Renal pelvis (tissue), 1 donor: ENCODE measurements at regions not wholly inside any gene's neighbourhood (a gene's known extent, or its start where the extent isn't known, plus 50 kb on each side); places are given as distances from the start of the nearest gene placed in this dataset.

Experiments
- DNase-seq: peaks from one replicate; pipeline ENCODE4 v3.0.0-alpha.2; 2013

- DNase-seq: no peak
Observed at GRCh38 chr6:122008101-122008999, 391.1 kb upstream of the HSF2 start.

- DNase-seq: no peak
Observed at GRCh38 chr6:122009000-122009350, 390.5 kb upstream of the HSF2 start.

GRCh38 chr6:122012578-122012977, 386.9 kb upstream of the HSF2 start:
- no peak for DNase-seq

GRCh38 chr6:122014961-122015360, 384.5 kb upstream of the HSF2 start:
- no peak for DNase-seq

GRCh38 chr6:122020588-122021264, 378.7 kb upstream of the HSF2 start:
- no peak for DNase-seq

- no peak for DNase-seq
Observed at GRCh38 chr6:122025104-122025503, 374.3 kb upstream of the HSF2 start.

- no peak for DNase-seq
Observed at GRCh38 chr6:122026582-122027369, 372.7 kb upstream of the HSF2 start.

- DNase-seq: no peak
Observed at GRCh38 chr6:122028933-122029522, 370.4 kb upstream of the HSF2 start.

GRCh38 chr6:122033564-122034181, 365.8 kb upstream of the HSF2 start:
- DNase-seq: peak; percentile 37

- DNase-seq: no peak
Observed at GRCh38 chr6:122035173-122035572, 364.3 kb upstream of the HSF2 start.

GRCh38 chr6:122040261-122040660, 359.2 kb upstream of the HSF2 start:
- DNase-seq: no peak

- DNase-seq: no peak
Observed at GRCh38 chr6:122042380-122042779, 357.1 kb upstream of the HSF2 start.

- peak; percentile 48 for DNase-seq
Observed at GRCh38 chr6:122042960-122043735, 356.3 kb upstream of the HSF2 start.

- DNase-seq: no peak
Observed at GRCh38 chr6:122048570-122048969, 350.9 kb upstream of the HSF2 start.

- DNase-seq: no peak
Observed at GRCh38 chr6:122049341-122049740, 350.1 kb upstream of the HSF2 start.

- DNase-seq: no peak
Observed at GRCh38 chr6:122050242-122050755, 349.2 kb upstream of the HSF2 start.

GRCh38 chr6:122052346-122052900, 347.0 kb upstream of the HSF2 start:
- DNase-seq: no peak

GRCh38 chr6:122059918-122060317, 339.5 kb upstream of the HSF2 start:
- peak; percentile 28 for DNase-seq

GRCh38 chr6:122061855-122062254, 337.6 kb upstream of the HSF2 start:
- DNase-seq: no peak

- DNase-seq: peak; percentile 36
Observed at GRCh38 chr6:122063076-122063475, 336.4 kb upstream of the HSF2 start.
